ENCODE measurements at regions not wholly inside any gene's neighbourhood (a gene's known extent, or its start where the extent isn't known, plus 50 kb on each side); places are given as distances from the start of the nearest gene placed in this dataset.

- TF ChIP-seq, protein P1, sequence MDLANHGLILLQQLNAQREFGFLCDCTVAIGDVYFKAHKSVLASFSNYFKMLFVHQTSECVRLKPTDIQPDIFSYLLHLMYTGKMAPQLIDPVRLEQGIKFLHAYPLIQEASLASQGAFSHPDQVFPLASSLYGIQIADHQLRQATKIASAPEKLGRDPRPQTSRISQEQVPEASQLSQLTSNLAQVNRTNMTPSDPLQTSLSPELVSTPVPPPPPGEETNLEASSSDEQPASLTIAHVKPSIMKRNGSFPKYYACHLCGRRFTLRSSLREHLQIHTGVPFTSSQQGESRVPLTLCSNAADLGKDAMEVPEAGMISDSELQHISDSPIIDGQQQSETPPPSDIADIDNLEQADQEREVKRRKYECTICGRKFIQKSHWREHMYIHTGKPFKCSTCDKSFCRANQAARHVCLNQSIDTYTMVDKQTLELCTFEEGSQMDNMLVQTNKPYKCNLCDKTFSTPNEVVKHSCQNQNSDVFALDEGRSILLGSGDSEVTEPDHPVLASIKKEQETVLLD (CRISPR knock-in tag; IDR thresholded peaks at IDR 0.05; ENCODE audit: low read depth), result no peak
- TF ChIP-seq PAX8 (CRISPR knock-in tag; IDR thresholded peaks at IDR 0.05; ENCODE audit: borderline replicate concordance), result no peak
- TF ChIP-seq SP2 (CRISPR knock-in tag; IDR thresholded peaks at IDR 0.05), result no peak
- no peak for TF ChIP-seq SSRP1 (CRISPR knock-in tag; IDR thresholded peaks at IDR 0.05)
- no peak for TF ChIP-seq MAFG (CRISPR knock-in tag; IDR thresholded peaks at IDR 0.05)
- TF ChIP-seq THAP7 (CRISPR knock-in tag; IDR thresholded peaks at IDR 0.05), result no peak
- TF ChIP-seq ZNF713 (CRISPR knock-in tag; IDR thresholded peaks at IDR 0.05), result no peak
- TF ChIP-seq ZNF781 (CRISPR knock-in tag; IDR thresholded peaks at IDR 0.05; ENCODE audit: borderline replicate concordance, not compliant biosample characterization), result no peak
Measured at GRCh38 chr13:37392389-37392788, 206.2 kb downstream of the POSTN start (continued).

DNA sequence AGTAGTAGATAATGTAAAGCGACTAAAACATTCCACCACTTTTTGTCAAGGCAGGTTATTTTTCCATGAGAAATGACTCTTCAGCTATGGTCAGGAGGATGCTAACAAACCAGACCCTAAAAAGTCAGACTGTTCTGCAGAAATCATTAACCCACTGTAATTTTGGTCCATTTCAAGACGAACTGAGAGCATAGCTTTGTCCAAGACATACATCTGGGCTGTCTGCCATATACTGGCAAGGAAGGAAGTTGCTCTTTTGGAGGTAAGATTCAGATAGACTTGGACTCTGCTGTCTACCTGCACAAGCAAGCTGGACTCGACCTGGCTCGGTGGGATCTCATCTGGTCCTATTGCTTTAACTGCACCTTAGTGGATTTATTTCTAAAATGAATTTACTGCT is 207.8 kb downstream of the POSTN start:
- Histone ChIP-seq H3K27ac (ENCODE audit: extremely low read length, insufficient read depth, low read length) (no peak overlapping the region), H3K79me2 (ENCODE audit: insufficient read depth, low read length) (no peaks in the 10 kb centered on the region), H2AFZ (ENCODE audit: low read length) (no peak overlapping the region), H3K9ac (ENCODE audit: insufficient read depth, low read depth, low read length) (no peak overlapping the region), H3K4me1 (ENCODE audit: insufficient read depth, low read length) (no peaks in the 10 kb centered on the region), H4K20me1 (ENCODE audit: insufficient read depth, low read length) (no peaks in the 10 kb centered on the region), H3K36me3 (replicated peaks in 1 of 2; ENCODE audit: control insufficient read depth in 1 of 2, insufficient read depth in 2 of 2, low read length in 2 of 2) (no peaks in the 10 kb centered on the region), H3K4me2 (ENCODE audit: low read depth, low read length) (no peak overlapping the region), H3K27me3 (ENCODE audit: control insufficient read depth in 1 of 2, insufficient read depth in 2 of 2, low read length in 2 of 2) (no peaks in the 10 kb centered on the region), H3K4me3 (replicated peaks in 1 of 3; ENCODE audit: insufficient read depth in 1 of 3, low read depth in 2 of 3, low read length in 3 of 3) (no peak overlapping the region), H3K9me3 (ENCODE audit: low read length) (no peaks in the 10 kb centered on the region)
- in situ Hi-C loops (cut with HindIII; ENCODE audit: extremely low pct_ligation_motif_present, low pct_unique_long_range_greater_than_20kb), result no loop called here
- intact Hi-C loops (cut with micrococcal nuclease; ENCODE audit: unreplicated experiment), result no loop called here
- DNase-seq (ENCODE audit: low spot score) (no peak), ATAC-seq (no peak), FAIRE-seq (no peak)
- CTCF ChIA-PET (ENCODE audit: low intra/inter-chr PET ratio, low total read pairs), result no interaction called here
- no TSS peak for BruUV-seq (replicated peaks)
- POLR2A ChIA-PET, result no interaction called here
- WGBS (ENCODE audit: low lambda C conversion rate), result 13% methylated on average over 4 of the region's 4 CpGs
- TF ChIP-seq CBX5 (CRISPR knock-in tag; IDR thresholded peaks at IDR 0.05; ENCODE audit: borderline replicate concordance), result no peak
- no peak for TF ChIP-seq ZNF589 (CRISPR knock-in tag; conservative IDR thresholded peaks at IDR 0.05)
- TF ChIP-seq ZNF891 (CRISPR knock-in tag; IDR thresholded peaks at IDR 0.05), result no peak
- no peak for TF ChIP-seq TRAFD1 (CRISPR knock-in tag; IDR thresholded peaks at IDR 0.05; ENCODE audit: borderline replicate concordance)
- TF ChIP-seq, protein P2, sequence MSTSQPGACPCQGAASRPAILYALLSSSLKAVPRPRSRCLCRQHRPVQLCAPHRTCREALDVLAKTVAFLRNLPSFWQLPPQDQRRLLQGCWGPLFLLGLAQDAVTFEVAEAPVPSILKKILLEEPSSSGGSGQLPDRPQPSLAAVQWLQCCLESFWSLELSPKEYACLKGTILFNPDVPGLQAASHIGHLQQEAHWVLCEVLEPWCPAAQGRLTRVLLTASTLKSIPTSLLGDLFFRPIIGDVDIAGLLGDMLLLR (CRISPR knock-in tag; IDR thresholded peaks at IDR 0.05), result no peak
- TF ChIP-seq TFAP4 (IDR thresholded peaks at IDR 0.05; ENCODE audit: borderline replicate concordance, low read depth), result no peak
- TF ChIP-seq THAP9 (CRISPR knock-in tag; IDR thresholded peaks at IDR 0.05; ENCODE audit: borderline replicate concordance), result no peak
- no peak for TF ChIP-seq HOXA5 (CRISPR knock-in tag; IDR thresholded peaks at IDR 0.05)
- no peak for TF ChIP-seq RFXANK (CRISPR knock-in tag; IDR thresholded peaks at IDR 0.05)

All from HepG2 (cell line).